Upper lobe of right lung (tissue), 1 donor: ENCODE measurements at regions not wholly inside any gene's neighbourhood (a gene's known extent, or its start where the extent isn't known, plus 50 kb on each side); places are given as distances from the start of the nearest gene placed in this dataset.
"Not testable (repeated sequence)": the region's sequence is repeated elsewhere in the genome, so short reads cannot be mapped to it uniquely, and the experiment has no call there.

Experiments
- ATAC-seq: fragments of 200-7000 bp; cut with Tn5 transposase; one replicate; pipeline ENCODE4 v1.9.1; 2020; ENCODE audit warnings: mild to moderate bottlenecking, moderate library complexity
- DNase-seq: peaks from one replicate; pipeline ENCODE4 v3.0.0-alpha.2; 2020
- H3K27ac ChIP-seq: fragments of 200-600 bp; one replicate; pipeline ENCODE4 v1.8.0; 2022
- H3K27me3 ChIP-seq: fragments of 200-600 bp; one replicate; pipeline ENCODE4 v1.8.0; 2022; ENCODE audit warnings: mild to moderate bottlenecking
- H3K36me3 ChIP-seq: fragments of 200-600 bp; one replicate; pipeline ENCODE4 v1.8.0; 2022
- H3K4me1 ChIP-seq: fragments of 200-600 bp; one replicate; pipeline ENCODE4 v1.8.0; 2022
- H3K4me3 ChIP-seq: fragments of 200-600 bp; one replicate; pipeline ENCODE4 v1.8.0; 2022; ENCODE audit warnings: mild to moderate bottlenecking
- H3K9me3 ChIP-seq: fragments of 200-600 bp; one replicate; pipeline ENCODE4 v1.8.0; 2022
- intact Hi-C: fragments of 100-400 bp; cut with DNase I; formaldehyde crosslinking; loops from one replicate; pipeline ENCODE4 v1.11.0; 2022
- TF ChIP-seq, protein P1 (sequence below): fragments of 200-600 bp; IDR thresholded peaks from one replicate; pipeline ENCODE4 v1.8.0; 2022; ENCODE audit warnings: antibody characterized with exemption
- donor health status: DM: no; HTN: yes; CAD: no; lungs with severe emphysema.

GRCh38 chr4:143819029-143819428 is 86.3 kb downstream of the GYPE start:
- H3K27me3 ChIP-seq = no peaks in the 10 kb centered on the region
- ATAC-seq (no peak), DNase-seq (no peak)
- no peaks in the 10 kb centered on the region for H3K4me1 ChIP-seq
- no peaks in the 10 kb centered on the region for H3K9me3 ChIP-seq
- intact Hi-C loops = no loop called here
- TF ChIP-seq, protein P1, sequence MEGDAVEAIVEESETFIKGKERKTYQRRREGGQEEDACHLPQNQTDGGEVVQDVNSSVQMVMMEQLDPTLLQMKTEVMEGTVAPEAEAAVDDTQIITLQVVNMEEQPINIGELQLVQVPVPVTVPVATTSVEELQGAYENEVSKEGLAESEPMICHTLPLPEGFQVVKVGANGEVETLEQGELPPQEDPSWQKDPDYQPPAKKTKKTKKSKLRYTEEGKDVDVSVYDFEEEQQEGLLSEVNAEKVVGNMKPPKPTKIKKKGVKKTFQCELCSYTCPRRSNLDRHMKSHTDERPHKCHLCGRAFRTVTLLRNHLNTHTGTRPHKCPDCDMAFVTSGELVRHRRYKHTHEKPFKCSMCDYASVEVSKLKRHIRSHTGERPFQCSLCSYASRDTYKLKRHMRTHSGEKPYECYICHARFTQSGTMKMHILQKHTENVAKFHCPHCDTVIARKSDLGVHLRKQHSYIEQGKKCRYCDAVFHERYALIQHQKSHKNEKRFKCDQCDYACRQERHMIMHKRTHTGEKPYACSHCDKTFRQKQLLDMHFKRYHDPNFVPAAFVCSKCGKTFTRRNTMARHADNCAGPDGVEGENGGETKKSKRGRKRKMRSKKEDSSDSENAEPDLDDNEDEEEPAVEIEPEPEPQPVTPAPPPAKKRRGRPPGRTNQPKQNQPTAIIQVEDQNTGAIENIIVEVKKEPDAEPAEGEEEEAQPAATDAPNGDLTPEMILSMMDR = no peak
- no peak overlapping the region for H3K4me3 ChIP-seq
- H3K27ac ChIP-seq = no peak overlapping the region
- no peaks in the 10 kb centered on the region for H3K36me3 ChIP-seq

GRCh38 chr4:143817866-143818265 is 87.5 kb downstream of the GYPE start:
- H3K27me3 ChIP-seq, H3K4me1 ChIP-seq, H3K4me3 ChIP-seq, H3K36me3 ChIP-seq, ATAC-seq, DNase-seq, H3K9me3 ChIP-seq, H3K27ac ChIP-seq, intact Hi-C loops: not testable (repeated sequence)

DNA sequence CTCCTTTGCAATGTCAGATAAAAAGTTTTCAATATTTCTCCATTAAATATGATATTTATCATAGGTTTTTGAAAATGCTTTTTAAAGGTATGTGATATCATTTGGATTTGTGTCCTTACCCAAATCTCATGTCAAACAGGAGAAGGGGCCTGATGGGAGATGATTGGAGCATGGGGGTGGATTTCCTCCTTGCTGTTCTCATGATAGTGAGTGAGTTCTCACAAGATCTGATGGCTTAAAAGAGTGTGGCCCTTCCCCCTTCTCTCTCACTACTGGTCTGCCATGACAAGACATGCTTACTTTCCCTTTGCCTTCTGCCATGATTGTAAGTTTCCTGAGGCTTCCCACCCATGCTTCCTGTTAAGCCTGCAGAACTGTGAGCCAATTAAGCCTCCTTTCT is 90.0 kb downstream of the GYPE start:
- H3K27me3 ChIP-seq, H3K27ac ChIP-seq, intact Hi-C loops, H3K9me3 ChIP-seq, H3K4me3 ChIP-seq, H3K4me1 ChIP-seq, ATAC-seq, H3K36me3 ChIP-seq, DNase-seq: not testable (repeated sequence)

GRCh38 chr4:143813431-143814154 is 91.8 kb downstream of the GYPE start:
- H3K36me3 ChIP-seq, DNase-seq, H3K4me3 ChIP-seq, intact Hi-C loops, H3K4me1 ChIP-seq, H3K9me3 ChIP-seq, H3K27ac ChIP-seq, H3K27me3 ChIP-seq, ATAC-seq: not testable (repeated sequence)

DNA sequence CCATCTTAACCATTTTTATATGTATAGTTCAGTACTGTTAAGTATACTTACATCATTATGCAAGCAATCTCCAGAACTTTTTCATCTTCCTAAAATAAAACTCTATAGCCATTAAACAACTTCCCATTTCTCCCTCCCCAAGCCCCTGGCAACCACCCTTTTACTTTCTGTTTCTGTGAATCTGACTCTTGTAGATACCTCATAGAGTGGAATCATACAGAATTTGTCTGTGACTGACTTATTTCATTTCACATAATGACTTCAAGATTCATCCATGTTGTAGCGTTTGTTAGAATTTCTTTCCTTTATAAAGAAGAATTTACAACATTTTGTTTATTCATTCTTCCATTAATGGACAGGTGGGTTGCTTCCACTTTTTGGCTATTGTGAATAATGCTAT is 91.2 kb upstream of the FREM3 start:
- H3K36me3 ChIP-seq, H3K4me1 ChIP-seq, H3K27me3 ChIP-seq, H3K27ac ChIP-seq, intact Hi-C loops, DNase-seq, H3K9me3 ChIP-seq, ATAC-seq, H3K4me3 ChIP-seq: not testable (repeated sequence)

DNA sequence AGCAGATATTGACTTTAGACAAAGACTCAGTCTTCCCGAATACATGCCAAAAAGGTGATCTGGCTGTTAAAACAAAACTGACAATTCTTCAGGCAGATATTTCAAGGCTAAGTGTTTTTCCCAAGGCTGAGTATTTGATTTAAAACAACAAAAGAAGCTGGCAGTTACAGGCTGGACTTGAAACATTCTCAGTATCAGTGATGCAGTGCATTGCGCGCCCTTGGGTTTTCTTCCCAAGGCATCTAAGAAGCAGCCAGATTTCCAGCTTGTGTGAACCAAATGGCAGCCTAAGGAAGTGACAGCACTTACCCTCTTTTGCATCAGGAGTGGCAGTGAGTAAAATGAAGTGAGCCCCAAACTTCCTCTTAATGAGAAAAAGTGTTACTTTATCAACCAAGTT is 90.0 kb upstream of the FREM3 start:
- ATAC-seq, H3K27me3 ChIP-seq, H3K4me1 ChIP-seq, H3K27ac ChIP-seq, H3K36me3 ChIP-seq, intact Hi-C loops, H3K9me3 ChIP-seq, DNase-seq, H3K4me3 ChIP-seq: not testable (repeated sequence)

DNA sequence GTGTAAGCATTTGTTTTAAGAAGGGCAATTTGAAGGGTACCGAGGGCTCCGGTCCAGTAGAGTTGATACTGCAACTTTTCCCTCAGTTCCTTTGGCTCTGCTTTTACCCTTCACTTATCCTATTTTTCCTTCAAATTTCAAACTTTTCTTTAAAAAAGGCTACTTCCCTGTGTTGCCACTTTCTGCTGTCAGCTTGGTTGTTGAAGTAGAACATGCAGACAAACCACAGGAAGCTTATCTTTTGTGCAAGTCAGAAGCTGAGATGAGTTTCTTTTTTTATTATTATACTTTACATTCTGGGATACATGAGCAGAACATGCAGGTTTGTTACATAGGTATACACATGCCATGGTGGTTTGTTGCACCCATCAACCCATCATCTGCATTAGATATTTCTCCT is 89.1 kb upstream of the FREM3 start:
- intact Hi-C loops, H3K9me3 ChIP-seq, H3K27me3 ChIP-seq, H3K27ac ChIP-seq, H3K4me1 ChIP-seq, H3K4me3 ChIP-seq, H3K36me3 ChIP-seq, ATAC-seq, DNase-seq: not testable (repeated sequence)

DNA sequence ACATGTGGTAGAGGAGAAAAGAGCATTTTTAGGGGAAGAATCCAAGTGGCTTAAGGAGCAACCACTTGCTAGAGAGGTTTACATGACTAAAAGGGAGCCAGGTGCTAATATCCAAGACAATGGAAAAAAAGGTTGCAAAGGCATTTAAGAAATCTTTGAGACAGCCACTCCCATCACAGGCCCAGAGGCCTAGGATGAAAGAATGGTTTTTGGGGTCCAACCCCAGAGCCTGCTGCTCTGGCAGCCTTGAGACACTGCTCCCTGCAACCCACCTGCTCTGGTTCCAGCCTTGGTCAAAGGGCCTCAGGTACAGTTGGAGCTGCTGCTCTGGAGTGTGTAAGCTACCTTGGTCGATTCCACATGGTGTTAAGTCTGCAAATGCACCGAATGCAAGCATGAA is 84.1 kb upstream of the FREM3 start:
- H3K27ac ChIP-seq = no peak overlapping the region
- ATAC-seq = no peak
- TF ChIP-seq, protein P1 = no peak
- no peaks in the 10 kb centered on the region for H3K36me3 ChIP-seq
- H3K4me1 ChIP-seq = no peaks in the 10 kb centered on the region
- intact Hi-C loops = no loop called here
- no peak overlapping the region for H3K4me3 ChIP-seq
- DNase-seq = no peak
- no peaks in the 10 kb centered on the region for H3K27me3 ChIP-seq
- no peaks in the 10 kb centered on the region for H3K9me3 ChIP-seq

DNA sequence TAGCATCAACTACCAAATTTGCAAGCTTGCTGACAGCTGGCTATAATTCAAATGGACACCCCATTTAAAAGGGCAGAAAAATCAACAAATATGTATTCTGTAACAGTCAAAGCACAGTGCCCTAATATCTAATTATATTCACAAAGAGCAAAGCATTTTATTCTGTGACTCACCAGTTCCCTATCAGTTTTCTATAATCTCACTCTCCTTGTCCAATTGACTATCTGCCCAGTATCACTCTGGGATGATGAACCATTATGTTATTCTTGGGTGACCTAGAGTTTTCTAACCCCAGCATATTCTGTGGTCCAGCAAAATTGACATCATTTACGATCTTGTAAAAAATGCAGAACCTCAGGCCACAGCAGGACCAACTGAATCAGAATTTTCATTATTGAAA is 82.0 kb upstream of the FREM3 start:
- DNase-seq = no peak
- Histone ChIP-seq H3K36me3 (no peaks in the 10 kb centered on the region), H3K27me3 (no peaks in the 10 kb centered on the region), H3K4me3 (no peak overlapping the region), H3K9me3 (no peaks in the 10 kb centered on the region), H3K4me1 (no peaks in the 10 kb centered on the region), H3K27ac (no peak overlapping the region)
- no peak for ATAC-seq
- TF ChIP-seq, protein P1 = no peak
- intact Hi-C loops = no loop called here
